ENCODE measurements at regions not wholly inside any gene's neighbourhood (a gene's known extent, or its start where the extent isn't known, plus 50 kb on each side); places are given as distances from the start of the nearest gene placed in this dataset.

DNA sequence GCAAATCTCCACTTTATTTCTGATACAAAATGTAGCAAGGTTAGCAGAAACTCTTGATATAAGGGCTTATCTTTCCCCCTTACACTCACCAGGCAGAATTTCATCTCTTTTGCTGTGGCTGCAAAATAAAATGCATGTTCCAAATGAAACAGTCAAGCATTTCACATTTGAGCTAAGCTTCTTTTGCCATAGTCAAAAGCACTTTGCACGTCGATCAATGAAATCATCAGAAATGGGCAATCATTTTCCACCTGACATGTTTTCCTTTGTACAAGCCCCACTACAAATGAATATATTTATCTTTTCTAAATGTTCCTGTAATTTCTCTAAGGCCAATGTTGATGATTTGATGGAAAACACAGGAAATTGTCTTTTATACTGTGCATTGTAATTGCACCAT is 178.4 kb downstream of the ANKRD50 start:
- TF ChIP-seq POLR2A (IDR thresholded peaks at IDR 0.05; ENCODE audit: low read depth, low read length): no peak
- TF ChIP-seq TAF1 (IDR thresholded peaks at IDR 0.05; ENCODE audit: borderline replicate concordance, low read depth, low read length): no peak

All from GM12892 (cell line).